Neural crest cell (in vitro differentiated cells): ENCODE measurements at regions not wholly inside any gene's neighbourhood (a gene's known extent, or its start where the extent isn't known, plus 50 kb on each side); places are given as distances from the start of the nearest gene placed in this dataset.
"Not testable (repeated sequence)": the region's sequence is repeated elsewhere in the genome, so short reads cannot be mapped to it uniquely, and the experiment has no call there.

Source experiments
- DNase-seq: peaks from one replicate; pipeline ENCODE4 v3.0.0; 2021; ENCODE audit warnings: low read depth, mixed read lengths, low spot score
- H3K27ac Mint-ChIP-seq: one replicate; pipeline ENCODE4 v1.8.0; 2021; ENCODE audit warnings: mild to moderate bottlenecking, mixed read lengths; ENCODE audit not compliant: unreplicated experiment
- H3K27me3 Mint-ChIP-seq: 2 replicates; pipeline ENCODE4 v1.8.0; 2021; ENCODE audit warnings: low read depth, mild to moderate bottlenecking, mixed read lengths
- H3K36me3 Mint-ChIP-seq: 2 replicates; pipeline ENCODE4 v1.8.0; 2021; ENCODE audit warnings: low read depth, mild to moderate bottlenecking, mixed read lengths
- H3K4me1 Mint-ChIP-seq: 2 replicates; pipeline ENCODE4 v1.8.0; 2021; ENCODE audit warnings: mixed read lengths
- H3K4me3 Mint-ChIP-seq: one replicate; pipeline ENCODE4 v1.8.0; 2021; ENCODE audit warnings: mild to moderate bottlenecking, mixed read lengths
- H3K9me3 Mint-ChIP-seq: 2 replicates; pipeline ENCODE4 v1.8.0; 2021; ENCODE audit warnings: mixed read lengths

DNA sequence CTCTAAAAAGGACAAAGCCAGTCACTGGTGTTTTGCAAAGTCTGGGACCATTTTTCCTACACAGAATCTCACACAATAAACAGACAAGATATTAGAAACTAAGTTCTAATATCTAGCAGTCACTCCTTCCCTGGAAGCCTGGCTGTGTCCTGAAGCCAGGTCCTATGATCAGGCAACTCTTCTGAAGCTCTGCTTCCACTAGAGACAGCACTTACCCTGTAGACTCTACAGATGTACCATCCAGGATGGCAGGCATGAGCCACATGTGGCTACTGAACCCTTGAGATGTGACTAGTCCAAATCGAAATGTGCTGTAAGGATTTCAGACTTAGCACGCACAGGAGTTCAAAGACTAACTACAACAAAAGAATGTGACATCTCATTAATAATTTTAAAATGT, 110.3 kb upstream of the NBPF9 start:
- not testable (repeated sequence) for H3K9me3 Mint-ChIP-seq, H3K27ac Mint-ChIP-seq, H3K4me1 Mint-ChIP-seq, H3K36me3 Mint-ChIP-seq, H3K27me3 Mint-ChIP-seq, H3K4me3 Mint-ChIP-seq, DNase-seq

DNA sequence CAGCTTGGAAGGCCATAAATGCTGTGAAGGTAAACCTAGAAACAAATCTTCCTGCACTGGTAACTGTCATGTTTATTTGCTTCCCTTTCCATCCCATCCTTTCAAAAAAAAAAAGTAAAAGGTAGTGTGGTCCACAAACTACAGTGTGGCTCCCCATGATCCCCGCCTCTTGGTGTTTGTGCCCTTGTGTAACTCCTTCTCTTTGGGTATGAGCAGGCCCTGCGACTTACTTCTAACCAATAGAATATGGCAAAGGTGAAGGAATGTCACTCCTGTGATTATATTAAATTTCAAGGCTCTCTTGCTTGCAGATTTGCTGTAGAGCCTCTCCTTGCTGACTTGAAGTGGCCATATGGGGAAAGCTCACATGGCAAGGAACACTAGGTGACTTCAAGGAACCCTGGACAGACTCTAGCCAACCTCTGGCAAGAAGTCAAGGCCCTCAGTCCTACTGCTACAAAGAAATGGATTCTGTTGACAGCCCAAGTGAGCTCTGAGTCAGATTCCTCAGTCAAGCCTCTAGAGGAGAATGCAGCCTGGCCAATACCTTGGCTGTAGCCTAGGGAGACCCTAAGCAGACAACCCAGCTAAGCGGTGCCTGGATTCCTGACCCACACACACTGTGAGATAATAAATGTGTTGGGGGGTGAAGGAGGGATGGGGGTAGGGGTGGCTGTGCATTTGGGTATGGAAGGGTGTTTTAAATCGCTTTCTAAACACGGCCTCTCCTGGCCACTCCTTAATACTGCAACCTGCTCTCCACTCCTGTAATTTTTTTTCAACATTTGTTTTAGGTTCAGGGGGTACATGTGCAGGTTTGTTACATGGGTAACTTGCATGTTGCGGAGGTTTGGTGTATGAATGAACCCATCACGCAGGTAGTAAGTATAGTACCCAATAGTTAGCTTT, 115.0 kb upstream of the NBPF9 start:
- not testable (repeated sequence) for H3K9me3 Mint-ChIP-seq, H3K4me3 Mint-ChIP-seq, H3K4me1 Mint-ChIP-seq, H3K27me3 Mint-ChIP-seq, DNase-seq, H3K27ac Mint-ChIP-seq, H3K36me3 Mint-ChIP-seq

- not testable (repeated sequence) for H3K9me3 Mint-ChIP-seq, H3K36me3 Mint-ChIP-seq, H3K4me1 Mint-ChIP-seq, H3K4me3 Mint-ChIP-seq, H3K27me3 Mint-ChIP-seq, DNase-seq, H3K27ac Mint-ChIP-seq
Measured at GRCh38 chr1:149219539-149219938, 116.2 kb upstream of the NBPF9 start.

DNA sequence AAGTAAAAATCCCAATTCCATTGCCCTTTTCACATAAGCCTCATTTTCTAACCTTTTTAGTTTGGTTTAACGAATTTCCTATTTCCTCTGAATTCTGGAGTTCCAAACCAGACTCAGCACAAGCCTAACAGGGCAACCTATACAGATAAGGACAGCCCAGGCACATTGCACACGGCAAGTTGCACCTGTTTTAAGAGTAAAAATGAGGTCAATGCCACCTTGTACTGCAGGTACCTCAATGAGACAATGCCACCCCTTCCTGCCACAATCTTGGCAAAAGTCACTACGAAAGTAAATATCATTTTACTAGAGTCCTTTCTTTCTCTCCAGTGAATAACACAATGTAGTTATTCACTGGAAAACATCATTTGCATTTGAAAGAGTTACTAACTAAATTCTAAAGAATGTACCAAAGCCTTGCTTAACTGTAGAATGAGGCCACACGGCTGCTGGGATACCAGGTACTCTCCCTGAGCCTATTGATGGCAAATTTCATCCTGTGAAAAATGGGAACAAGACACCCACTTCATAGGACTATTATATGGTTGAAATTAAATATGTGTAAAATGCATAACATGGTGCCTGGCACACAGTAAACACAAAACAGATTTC, 117.2 kb upstream of the NBPF9 start:
- H3K9me3 Mint-ChIP-seq, H3K36me3 Mint-ChIP-seq, H3K4me3 Mint-ChIP-seq, H3K4me1 Mint-ChIP-seq, H3K27ac Mint-ChIP-seq, DNase-seq, H3K27me3 Mint-ChIP-seq: not testable (repeated sequence)

DNA sequence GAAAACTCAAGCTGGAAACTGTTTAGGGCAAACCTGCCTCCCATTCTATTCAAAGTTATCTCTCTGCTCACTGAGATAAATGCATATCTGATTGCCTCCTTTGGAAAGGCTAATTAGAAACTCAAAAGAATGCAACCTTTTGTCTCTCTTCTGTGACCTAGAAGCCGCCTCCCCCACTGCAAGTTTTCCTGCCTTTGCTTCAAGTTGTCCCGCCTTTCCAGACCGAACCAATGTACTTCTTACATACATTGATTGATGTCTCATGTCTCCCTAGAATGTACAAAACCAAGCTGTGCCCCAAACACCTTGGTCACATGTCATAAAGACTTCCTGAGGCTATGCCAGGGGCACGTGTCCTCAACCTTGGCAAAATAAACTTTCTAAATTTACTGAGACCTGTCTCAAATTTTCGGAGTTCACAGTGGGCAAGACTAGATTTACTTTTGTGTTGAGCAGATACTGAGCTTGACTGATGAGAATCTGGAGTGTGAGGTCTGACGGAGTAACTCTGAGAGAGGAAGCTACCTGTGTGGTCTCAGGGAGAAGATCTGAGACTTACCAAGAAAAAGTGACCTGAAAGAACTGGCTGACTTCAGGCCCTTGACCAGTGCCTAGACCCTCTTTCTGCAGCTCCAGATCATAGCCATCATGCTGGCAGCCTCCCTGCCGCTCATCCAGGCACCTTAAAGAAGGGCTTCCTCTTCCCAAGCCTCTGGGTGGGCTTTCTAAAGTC, 124.7 kb upstream of the NBPF9 start:
- H3K4me1 Mint-ChIP-seq, H3K36me3 Mint-ChIP-seq, H3K27ac Mint-ChIP-seq, H3K4me3 Mint-ChIP-seq, H3K9me3 Mint-ChIP-seq, DNase-seq, H3K27me3 Mint-ChIP-seq: not testable (repeated sequence)

- not testable (repeated sequence) for H3K4me3 Mint-ChIP-seq, H3K36me3 Mint-ChIP-seq, H3K4me1 Mint-ChIP-seq, H3K9me3 Mint-ChIP-seq, DNase-seq, H3K27ac Mint-ChIP-seq, H3K27me3 Mint-ChIP-seq
Measured at GRCh38 chr1:149228672-149229585, 125.6 kb upstream of the NBPF9 start.

DNA sequence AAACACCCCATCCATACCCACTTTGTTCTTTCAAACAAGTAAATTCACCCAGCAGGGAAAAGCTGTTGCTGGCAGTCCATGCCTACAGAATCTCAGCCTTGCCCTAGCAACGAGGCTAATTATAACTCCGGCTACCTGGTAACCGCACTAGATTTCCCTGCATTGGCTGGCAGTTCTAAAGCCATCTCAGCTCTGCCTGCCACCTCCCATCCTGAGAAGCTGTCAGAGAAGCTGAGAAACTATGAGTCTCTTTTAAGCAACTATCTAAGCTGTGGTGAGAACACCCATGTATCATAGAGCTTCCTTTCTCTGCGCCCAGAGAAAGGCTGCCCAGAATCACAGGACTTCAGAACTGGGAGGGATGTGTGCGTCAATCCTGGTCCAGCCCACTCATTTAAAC, 126.5 kb upstream of the NBPF9 start:
- H3K9me3 Mint-ChIP-seq, H3K27ac Mint-ChIP-seq, H3K4me3 Mint-ChIP-seq, H3K4me1 Mint-ChIP-seq, DNase-seq, H3K36me3 Mint-ChIP-seq, H3K27me3 Mint-ChIP-seq: not testable (repeated sequence)

- H3K27ac Mint-ChIP-seq, H3K36me3 Mint-ChIP-seq, H3K9me3 Mint-ChIP-seq, H3K4me1 Mint-ChIP-seq, H3K4me3 Mint-ChIP-seq, H3K27me3 Mint-ChIP-seq, DNase-seq: not testable (repeated sequence)
Measured at GRCh38 chr1:149234926-149235914, 131.9 kb upstream of the NBPF9 start.

- not testable (repeated sequence) for H3K9me3 Mint-ChIP-seq, H3K4me1 Mint-ChIP-seq, H3K4me3 Mint-ChIP-seq, H3K27me3 Mint-ChIP-seq, H3K27ac Mint-ChIP-seq, DNase-seq, H3K36me3 Mint-ChIP-seq
Measured at GRCh38 chr1:149237515-149237914, 134.2 kb upstream of the NBPF9 start.

GRCh38 chr1:149239897-149240508, 136.7 kb upstream of the NBPF9 start:
- DNase-seq, H3K36me3 Mint-ChIP-seq, H3K4me3 Mint-ChIP-seq, H3K9me3 Mint-ChIP-seq, H3K27ac Mint-ChIP-seq, H3K27me3 Mint-ChIP-seq, H3K4me1 Mint-ChIP-seq: not testable (repeated sequence)

GRCh38 chr1:149240530-149240929, 137.2 kb upstream of the NBPF9 start:
- not testable (repeated sequence) for H3K36me3 Mint-ChIP-seq, H3K4me1 Mint-ChIP-seq, H3K9me3 Mint-ChIP-seq, H3K27ac Mint-ChIP-seq, H3K4me3 Mint-ChIP-seq, H3K27me3 Mint-ChIP-seq, DNase-seq

GRCh38 chr1:149241272-149241671, 137.9 kb upstream of the NBPF9 start:
- H3K27me3 Mint-ChIP-seq, H3K9me3 Mint-ChIP-seq, H3K4me1 Mint-ChIP-seq, H3K36me3 Mint-ChIP-seq, H3K4me3 Mint-ChIP-seq, DNase-seq, H3K27ac Mint-ChIP-seq: not testable (repeated sequence)
